HG02571 (cell line): ENCODE measurements at regions not wholly inside any gene's neighbourhood (a gene's known extent, or its start where the extent isn't known, plus 50 kb on each side); places are given as distances from the start of the nearest gene placed in this dataset.

ENCODE experiments used
- ATAC-seq: cut with Tn5 transposase; IDR thresholded peaks from one replicate; pipeline ENCODE4 v1.9.1; 2021; ENCODE audit warnings: mild to moderate bottlenecking, moderate library complexity; ENCODE audit not compliant: unreplicated experiment

DNA sequence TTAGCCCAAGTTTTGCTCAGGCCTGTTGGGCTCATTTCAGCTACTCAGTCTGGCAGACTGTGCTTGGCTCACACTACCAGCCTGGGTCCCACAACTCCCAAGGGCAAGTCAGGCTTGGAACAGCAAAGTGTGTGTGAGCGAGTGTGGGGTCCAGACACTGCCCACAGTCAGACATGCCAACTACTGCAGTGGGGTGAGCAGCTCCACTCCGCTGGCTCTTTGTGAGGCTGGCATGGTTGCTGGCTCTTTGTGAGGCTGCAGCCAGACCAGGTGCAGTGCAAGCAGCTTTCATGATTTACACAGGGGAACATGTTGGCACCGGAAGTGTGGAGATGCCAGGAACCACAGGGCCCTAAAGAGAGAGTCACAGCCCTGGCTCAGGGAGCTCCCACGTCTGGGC lies 606.7 kb upstream of the FAM174A start:
- no peak for ATAC-seq

DNA sequence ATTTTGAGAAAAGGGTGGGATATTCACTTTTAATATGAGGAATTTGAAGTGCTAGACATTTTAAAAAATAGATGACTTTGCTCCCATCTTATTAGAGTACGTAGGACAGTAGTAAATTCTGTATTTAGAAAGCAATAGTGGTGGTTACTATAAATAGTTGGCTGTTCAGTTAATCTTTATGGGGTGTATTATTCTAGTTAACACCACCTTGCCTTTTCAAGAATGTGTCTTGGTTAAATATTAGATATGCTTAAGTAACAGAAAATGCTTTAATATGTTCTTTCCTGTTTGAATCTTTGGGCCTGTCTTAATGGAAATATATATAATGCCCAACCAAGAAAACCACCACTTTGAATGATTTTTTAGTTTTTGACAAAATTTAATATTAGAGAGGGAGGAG lies 608.7 kb upstream of the FAM174A start:
- ATAC-seq: no peak

DNA sequence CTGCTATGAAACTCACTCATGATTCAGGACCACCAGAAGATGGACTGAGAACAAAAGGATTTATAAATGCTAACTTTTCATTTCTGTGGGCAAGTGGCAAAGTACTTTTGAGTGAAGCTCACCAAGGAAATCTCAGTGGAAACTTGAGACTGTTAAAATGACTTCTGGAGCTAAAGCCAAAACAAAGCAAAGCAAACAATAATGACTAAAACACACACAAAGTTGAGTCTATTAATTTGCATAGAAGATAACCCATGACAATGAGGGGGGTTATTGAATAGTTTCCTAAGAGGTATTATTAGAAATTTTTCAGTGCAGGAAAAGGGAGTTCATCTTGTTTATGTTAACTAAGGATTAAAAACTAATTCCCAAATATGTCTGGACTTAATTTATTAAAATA lies 612.8 kb upstream of the FAM174A start:
- no peak for ATAC-seq

DNA sequence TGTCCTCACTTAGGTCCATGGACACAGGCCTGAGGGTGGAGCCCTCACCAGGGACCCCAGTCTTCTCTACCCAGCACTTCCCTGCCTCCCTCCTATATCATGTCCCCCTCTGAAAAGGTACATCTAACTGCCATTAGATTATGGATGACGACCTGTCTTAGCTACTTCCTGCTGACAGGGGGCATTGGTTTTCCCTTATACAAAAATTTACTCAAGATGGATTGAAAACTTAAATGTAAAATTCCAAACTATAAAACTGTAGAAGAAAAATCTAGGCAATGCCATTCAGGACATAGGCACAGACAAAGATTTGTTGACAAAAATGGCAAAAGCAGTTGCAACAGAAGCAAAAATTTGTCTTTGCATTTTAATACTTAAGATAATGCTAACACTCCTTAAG lies 623.2 kb upstream of the FAM174A start:
- no peak for ATAC-seq

DNA sequence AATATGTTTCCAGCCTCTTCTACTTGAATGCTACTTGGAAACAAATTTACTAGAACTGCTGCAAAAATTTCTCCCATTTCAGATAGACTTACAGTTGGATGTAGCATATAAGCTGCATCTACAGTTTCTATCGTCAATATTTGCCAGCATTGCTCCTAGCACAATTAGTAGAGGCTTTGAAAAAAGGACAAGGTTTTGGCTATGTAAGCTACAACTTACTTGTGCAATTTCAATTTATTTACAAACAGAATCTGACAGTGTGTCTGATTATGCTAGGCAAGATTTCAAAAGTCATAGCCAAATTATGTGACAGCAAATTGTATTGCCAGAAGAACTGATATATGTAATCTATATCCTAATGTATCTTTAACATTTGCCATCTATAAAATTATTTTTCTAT lies 628.4 kb upstream of the FAM174A start:
- no peak for ATAC-seq

DNA sequence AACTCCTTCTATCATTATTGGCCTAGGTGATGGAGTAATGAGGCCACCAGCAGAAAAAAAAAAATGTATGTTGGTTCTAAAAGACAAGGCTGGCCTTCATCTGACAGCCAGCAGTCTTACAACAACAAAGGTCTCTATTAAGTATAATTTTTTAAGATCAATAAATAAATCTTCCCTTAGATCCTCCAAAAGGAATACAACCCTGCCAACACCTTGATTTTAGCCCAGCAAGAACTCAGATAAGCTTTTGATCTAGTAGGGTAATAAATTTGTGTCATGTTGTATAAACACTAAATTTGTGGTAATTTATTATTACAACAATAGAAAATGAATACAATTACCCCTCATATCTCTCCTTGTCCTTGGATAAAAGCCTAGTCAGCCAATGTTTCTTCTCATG lies 633.2 kb upstream of the FAM174A start:
- no peak for ATAC-seq

DNA sequence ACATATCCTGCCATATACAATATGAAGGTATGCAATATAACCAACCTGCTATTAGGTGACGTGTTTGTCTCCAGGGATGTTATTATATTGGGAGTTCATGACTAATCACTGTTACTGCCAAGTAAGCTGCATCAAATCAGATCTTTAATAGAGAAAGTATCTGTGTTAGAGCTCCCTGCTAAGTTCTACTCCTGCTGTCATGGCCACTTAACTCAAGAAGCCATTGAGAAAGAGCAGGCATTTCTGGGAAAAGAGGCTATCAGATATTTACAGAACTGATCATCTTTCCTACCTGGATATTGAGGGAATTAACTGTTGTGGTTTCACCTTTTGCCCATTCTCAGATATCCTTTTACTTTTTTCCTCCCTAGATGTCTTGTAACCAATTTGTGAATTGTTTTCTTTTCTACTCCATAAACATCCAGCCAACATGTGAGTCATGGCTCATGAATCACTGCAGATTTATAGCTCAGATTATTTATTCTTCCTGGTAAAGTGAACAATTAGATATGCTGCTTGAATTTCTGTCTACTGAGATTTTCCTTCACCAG lies 634.8 kb upstream of the FAM174A start:
- no peak for ATAC-seq

DNA sequence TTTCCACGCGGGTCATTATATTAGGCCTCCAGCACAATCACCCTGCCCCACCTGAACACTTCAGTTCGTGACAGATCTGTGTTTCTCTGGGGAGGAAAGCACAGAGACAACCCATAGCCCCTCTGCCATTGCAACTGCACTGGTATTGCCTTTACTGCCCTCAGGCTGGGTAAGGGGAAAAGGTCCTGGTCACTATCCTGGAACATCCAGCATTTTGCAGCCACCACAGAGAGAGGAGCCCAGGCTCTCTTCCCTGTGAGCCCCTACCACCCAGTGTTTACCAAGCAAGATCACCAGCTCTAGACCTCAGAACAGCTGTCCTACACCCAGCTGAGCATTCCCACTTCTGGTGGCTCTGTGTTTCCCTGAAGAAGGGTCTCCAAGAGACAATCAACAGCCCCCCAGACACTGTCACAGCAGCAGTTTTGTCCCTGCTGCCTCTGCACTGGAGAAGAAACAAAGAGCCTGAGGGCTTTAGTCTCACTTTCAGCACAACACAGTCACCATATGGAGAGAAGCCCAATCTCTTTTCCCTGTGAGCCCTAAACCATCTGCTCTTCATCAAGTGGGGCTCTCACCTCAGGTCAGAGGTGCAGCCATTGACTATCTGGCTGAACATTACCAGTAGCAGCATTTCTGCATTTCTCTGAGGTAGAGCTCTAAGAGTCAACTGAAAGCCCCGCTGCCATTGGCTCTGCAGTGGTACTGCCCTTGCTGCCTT lies 655.2 kb upstream of the FAM174A start:
- ATAC-seq: no peak

DNA sequence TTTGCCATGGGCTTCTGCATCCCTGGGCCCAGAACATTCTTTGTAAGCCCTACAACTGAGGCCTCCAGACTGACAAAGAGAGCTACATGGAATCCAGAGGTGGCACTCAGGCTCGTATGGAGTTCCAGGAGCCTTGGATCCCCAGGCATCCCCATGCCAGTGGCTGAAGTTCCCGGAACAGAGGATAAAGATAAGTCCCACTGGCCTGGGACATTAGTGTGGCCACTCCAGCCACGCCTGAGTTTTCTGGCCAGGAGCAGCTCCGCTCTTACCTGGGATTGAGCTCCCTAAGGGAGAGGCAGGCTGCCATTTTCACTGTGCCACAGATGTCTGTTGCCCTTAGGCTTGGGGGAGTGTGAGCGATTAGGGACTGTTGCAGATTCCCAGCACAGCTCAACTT lies 656.3 kb upstream of the FAM174A start:
- no peak for ATAC-seq

DNA sequence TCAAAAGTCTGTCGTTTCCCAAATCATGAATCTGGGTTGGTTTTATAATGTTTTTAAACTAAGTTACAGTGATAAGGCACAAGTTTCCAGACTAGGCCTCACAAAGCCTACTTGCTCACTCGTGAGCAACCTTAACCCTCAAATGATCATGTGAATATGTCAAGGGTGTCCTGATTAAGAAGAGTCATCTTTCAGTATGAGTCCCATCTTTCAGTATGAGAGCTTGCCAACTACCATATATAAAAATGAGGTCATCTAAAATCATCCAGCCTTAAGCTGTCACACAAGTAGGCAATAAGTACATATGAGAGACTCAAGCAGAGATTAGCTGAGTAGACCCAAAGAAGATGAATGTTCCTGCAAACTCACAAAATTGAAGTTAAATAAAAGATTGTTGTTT lies 668.4 kb upstream of the FAM174A start:
- no peak for ATAC-seq

DNA sequence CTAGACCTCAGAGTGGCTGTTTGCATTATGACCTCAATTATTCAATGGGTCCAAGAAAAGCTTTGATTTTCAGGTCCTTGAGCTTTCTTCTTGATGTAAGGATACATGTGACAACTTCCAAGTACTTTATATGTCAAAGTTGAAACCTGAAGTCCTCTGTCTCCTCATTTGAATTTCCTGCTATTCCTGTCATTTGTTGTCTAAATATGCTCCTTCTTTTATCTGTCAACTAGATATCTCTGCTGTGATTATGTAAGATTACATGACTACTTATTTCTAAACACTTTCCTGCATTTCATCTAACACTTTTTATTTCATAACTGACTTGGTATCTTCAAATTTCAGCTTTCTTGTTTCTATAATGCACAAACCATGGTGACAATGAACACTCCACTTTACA lies 670.0 kb upstream of the FAM174A start:
- no peak for ATAC-seq

DNA sequence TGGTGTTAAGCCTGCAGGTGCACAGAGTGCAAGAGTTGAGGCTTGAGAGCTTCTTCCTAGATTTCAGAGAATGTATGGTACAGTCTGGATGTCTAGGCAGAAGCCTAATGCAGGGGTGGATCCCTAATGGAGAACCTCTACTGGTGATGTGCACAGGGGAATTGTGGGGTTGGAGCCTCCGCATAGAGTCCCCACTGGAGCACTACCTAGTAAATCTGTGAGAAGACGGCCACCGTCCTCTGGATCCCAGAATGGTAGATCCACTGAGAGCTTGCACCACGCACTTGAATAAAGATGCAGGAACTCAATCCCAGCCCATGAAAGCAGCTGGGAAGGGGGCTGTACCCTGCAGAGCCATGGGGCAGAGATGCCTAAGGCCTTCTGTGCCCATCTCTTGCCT lies 699.4 kb upstream of the FAM174A start:
- ATAC-seq: no peak

DNA sequence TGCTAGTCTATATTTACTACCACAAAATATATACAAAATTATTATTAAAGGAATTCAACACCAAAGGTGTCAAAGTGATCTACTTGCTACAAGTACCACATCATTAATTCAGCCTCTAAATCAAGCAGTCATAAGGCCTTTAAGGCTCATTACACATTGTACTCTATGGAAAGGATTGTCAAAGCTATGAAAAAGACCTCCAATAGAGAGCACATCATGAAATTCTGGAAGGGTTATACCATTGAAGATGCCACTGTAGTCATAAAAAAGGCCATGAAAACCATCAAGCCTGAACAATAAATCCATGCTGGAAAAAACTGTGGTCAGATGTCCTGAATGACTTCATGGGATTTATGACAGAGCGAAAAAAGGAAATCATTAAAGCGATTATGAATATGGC lies 708.0 kb upstream of the FAM174A start:
- no peak for ATAC-seq

DNA sequence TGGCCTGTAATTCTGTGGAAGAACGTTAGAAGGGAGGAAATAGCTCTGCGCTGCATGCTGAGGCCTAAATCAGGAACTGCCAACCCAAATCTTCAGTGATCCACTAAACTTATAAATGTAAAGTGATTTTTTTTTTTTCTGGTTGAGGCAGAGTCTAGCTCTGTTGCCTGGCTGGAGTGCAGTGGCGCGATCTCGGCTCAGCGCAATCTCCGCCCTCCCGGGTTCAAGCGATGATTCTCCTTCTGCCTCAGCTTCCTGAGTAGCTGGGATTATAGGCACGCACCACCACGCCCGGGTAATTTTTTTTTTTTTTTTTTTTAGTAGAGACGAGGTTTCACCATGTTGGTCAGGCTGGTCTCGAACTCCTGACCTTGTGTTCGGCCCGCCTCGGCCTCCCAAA lies 717.4 kb upstream of the FAM174A start:
- no peak for ATAC-seq

DNA sequence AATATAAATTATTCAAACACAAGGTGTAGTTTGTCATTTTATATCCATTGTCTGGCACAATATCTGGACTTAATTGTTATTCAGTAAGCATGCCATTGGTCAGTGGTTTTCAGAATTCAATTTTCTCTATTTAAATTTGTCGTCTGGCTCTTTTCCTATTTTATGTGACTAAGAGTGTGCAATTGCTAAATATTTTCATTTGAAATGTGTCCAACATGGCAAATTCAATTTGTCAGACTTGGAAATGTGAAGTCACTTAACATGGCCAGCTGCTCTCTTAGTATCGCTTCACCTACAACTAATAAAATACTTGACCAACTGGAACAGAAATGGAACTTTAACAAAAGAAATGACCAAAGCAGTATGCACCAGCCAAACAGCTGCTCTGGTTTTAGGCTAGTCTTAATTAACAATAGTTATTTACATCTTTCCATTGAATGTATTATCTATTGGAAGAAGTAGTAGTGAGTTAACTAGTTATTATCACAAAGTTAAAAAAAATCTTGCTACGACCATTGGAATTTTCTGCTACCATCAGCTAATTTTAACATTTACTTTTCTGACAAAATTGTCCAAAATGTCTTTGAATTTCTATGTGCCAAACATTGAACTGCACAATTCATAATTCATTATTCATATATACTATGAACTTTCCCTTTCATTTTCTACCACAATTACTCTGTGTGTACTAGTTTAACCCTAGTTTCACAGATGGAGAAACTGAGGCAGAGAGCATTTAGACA lies 720.7 kb upstream of the FAM174A start:
- no peak for ATAC-seq

DNA sequence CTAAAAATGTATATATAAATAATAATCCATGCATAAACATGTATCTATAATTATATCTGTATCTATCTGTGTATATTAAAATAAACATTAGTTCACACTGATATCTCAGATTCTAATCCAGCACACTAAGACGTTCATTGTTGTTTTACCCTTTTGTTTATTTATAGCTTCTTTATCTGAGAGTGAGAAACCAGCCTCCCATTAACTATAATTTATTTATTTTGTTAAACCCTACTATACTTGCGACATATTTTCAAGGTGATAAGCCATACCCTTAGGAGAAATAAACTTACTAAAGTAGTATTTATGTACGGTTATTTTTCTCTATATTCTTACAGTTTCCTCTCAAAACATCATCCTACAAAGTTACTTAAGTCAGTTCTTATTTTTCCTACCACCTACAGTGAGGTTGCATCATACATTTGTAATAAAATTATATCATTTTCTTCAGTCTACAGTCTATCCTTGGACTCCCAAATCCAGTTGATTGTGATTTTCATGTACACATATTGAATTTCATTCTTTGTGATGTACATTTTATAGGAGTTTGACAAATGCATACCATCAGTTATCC lies 726.4 kb upstream of the FAM174A start:
- no peak for ATAC-seq

DNA sequence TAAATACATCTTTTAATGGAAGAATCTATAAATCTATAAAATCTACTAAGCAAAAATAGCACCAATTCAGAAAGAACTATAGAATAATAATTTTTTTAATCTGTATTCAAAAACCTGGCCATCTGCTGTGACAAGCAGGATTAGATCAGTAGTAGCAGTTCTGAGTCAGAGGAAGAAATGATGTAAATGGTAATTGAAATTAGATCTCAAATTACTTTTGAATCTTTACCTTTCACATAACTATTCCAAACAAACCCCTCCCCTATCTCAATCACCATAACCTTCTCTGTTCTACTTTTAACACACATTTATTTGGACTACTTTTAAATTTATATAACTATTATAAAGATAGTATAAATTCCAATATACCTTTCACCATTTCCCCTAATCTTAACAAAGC lies 727.8 kb upstream of the FAM174A start:
- no peak for ATAC-seq

DNA sequence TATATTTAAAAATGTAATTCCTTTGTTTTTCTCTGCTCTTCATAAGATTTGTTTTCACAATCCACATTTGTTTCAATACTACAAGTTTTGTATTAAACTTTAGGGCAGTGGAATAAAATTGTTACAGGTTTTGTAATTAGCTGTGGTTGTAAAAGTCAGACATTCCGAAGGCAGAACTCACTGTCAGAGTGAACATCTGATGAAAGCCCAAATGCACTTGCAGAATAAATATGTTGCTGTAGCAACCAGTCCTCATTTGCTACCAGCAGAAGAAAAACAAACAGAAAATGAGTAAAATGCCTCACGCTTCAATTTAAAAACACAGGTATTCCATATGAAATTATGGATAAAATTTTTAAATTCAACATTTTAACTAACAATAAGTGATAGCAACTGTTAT lies 740.1 kb upstream of the FAM174A start:
- ATAC-seq: no peak

DNA sequence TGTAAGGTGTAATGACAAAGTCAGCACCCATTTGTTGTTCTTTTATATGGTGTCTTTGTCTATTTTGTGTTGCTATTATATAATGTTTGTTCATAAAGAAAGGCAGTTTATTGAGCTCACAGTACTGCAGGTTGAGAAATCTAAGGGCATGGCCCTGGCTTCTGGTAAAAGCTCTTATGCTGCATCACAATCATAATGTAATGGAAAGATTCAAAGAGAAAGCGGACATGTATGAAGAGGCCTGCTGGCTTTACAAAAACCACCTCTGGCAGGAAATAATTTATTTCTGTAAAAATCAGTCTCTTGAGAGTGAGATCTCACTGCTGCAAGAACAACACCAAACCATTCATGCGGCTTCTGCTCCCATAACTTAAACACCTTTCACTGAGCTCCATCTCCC lies 746.7 kb upstream of the FAM174A start:
- ATAC-seq: no peak

DNA sequence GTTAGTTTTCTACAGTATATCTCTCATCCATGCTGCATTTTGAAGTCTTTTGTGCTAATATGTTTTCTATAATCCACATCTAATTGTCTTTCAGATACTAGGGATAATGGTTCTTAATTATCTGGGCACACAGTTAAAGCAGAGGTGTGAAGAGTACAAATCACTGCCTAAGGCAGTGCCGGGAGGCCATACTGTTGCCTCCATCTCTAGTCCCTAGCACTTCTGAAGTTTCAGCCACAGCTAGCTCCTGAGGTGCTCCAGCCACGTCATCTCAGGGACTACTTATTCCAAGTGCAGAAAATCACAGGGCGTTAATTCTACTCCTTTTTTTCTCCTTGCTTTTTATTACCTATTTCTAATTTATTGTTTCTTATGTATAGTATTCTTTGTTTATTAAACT lies 760.0 kb upstream of the FAM174A start:
- no peak for ATAC-seq

DNA sequence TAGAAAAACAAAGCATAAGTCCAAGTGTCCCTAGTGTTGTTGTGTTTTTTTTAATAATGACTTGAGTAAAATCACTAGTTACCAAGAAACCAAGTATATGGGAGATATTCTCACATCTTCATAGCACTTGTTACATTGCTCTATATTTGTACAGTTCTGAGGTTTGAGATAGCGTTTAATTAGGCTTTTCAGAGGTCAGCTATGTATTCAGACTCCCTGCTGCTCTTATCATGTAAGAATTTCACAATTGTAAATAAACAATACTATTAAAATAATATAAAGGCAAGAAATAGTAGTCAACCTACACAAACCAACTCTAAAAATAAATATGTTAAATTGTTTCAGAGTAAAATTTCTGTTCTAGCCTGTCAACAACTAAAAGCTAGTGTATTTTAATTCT lies 761.9 kb upstream of the FAM174A start:
- ATAC-seq: no peak

DNA sequence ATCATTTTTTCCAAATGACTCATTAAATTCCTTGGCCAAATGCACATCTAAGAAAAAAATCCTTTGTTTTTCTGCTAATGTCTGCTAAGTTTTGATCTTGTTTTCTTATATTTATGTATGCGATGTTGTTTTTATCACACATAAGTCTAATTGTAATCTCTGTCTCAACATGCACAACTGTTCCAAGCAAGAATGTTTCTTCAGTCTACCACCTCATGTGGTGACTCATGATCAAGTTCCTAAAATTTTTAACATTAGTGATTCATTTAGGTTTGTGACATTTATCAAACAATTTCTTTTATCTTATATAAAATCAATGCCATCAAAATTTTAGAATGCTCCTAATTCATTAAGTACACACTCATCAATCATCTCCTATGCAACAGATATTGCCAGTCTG lies 763.9 kb upstream of the FAM174A start:
- no peak for ATAC-seq
